Heart left ventricle (tissue), 13 donors: ENCODE measurements at regions not wholly inside any gene's neighbourhood (a gene's known extent, or its start where the extent isn't known, plus 50 kb on each side); places are given as distances from the start of the nearest gene placed in this dataset.

ENCODE experiments used
- CTCF ChIP-seq, 12 donors: fragments of 200-600 bp; sonication (generic) in 4 of 12; IDR thresholded peaks; one replicate each; pipeline versions ENCODE4 v1.5.0 to v1.8.0; 2018 to 2022; ENCODE audit warnings: antibody characterized with exemption in 12 of 12, mild to moderate bottlenecking in 5 of 12
- POLR2A ChIP-seq, 2 donors: fragments of 450-650 bp; IDR thresholded peaks; one replicate each; pipeline ENCODE4 v1.6.1; 2017; ENCODE audit warnings: antibody characterized with exemption in 2 of 2, mild to moderate bottlenecking in 2 of 2, moderate library complexity in 2 of 2
- donor health status: ischemic (EF 13 %, LVEDD 7.1; RV severe dilation, severe dysfunction).
- donor health status: DM: no; HTN: yes; CAD: no.
- donor health status: DM: no; HTN: no; CAD: no.
- donor health status: ischemic (EF 25% LVEDD 6.9; RV normal size, moderate dysfunction).
- donor health status: ischemic (EF 25% LVEDD 5.7; RV mildly dilated, moderate dysfunction).
- donor health status: ischemic (EF 35%, LVEDD 5.7; RV mildly dilated, moderate dysfunction).
- donor health status: nonischemic (EF 11% LVEDD 7.7; RV severe dilation, severe dysfunction).
- donor health status: DM: yes; HTN: yes; CAD: no.
- donor health status: PGD.
- donor health status: ischemic (EF 29% LVEDD 5.4; RV normal size, mild dysfunction).
- donor health status: nonischemic (EF 23%, LVEDD 6.1; RV moderate dilation, normal function).

GRCh38 chr9:88044200-88044599 lies 69.9 kb upstream of the CDK20 start:
- TF ChIP-seq CTCF (IDR thresholded peaks at IDR 0.05), result no peak
- no peak for TF ChIP-seq POLR2A (IDR thresholded peaks at IDR 0.05)
